ENCODE measurements at regions not wholly inside any gene's neighbourhood (a gene's known extent, or its start where the extent isn't known, plus 50 kb on each side); places are given as distances from the start of the nearest gene placed in this dataset.

- TF ChIP-seq CTCF (IDR thresholded peaks at IDR 0.05) = no peak
- TF ChIP-seq POLR2AphosphoS5 (IDR thresholded peaks at IDR 0.05; ENCODE audit: insufficient read depth in 1 of 2, low read depth in 1 of 2) = no peak
Observed at GRCh38 chr20:21936720-21937380, 231.4 kb downstream of the PAX1 start.

Measured in vagina (tissue), 2 donors.